IMR-90 (cell line): ENCODE measurements at regions not wholly inside any gene's neighbourhood (a gene's known extent, or its start where the extent isn't known, plus 50 kb on each side); places are given as distances from the start of the nearest gene placed in this dataset.

Experiments used
- ATAC-seq: fragments of 200-7000 bp; cut with Tn5 transposase; 2 replicates; pipeline ENCODE4 v1.9.1; 2020; ENCODE audit warnings: low read depth, mild to moderate bottlenecking, moderate library complexity
- BruUV-seq: library from RNA; stranded (reverse); fragments of 400-500 nt; replicated peaks from 2 replicates; lab custom pipeline; 2021; lab: Mats Ljungman, UMichigan
- CTCF ChIA-PET: fragments of 300-600 bp; formaldehyde crosslinking; extraction: SDS; loops from one replicate; lab custom pipeline; 2021; ENCODE audit warnings: antibody characterized with exemption; lab: Yijun Ruan, JAX
- POLR2A ChIA-PET: fragments of 300-600 bp; sonication (Branson Sonifier 250); formaldehyde crosslinking; loops from one replicate; lab custom pipeline; 2022; ENCODE audit warnings: antibody characterized with exemption; ENCODE audit not compliant: unreplicated experiment; lab: Charles Lee
- DNase-seq: peaks from one replicate; pipeline ENCODE4 v3.0.0; 2013
- H2AFZ ChIP-seq: replicated peaks from 2 replicates; pipeline ENCODE3; 2013; ENCODE audit warnings: low read length, mild to moderate bottlenecking; ENCODE audit not compliant: poor library complexity
- H2AK5ac ChIP-seq: 2 replicates; pipeline ENCODE4 v1.6.1; 2013; ENCODE audit warnings: low read depth, low read length, inconsistent platforms
- H2AK9ac ChIP-seq: replicated peaks from 2 replicates; pipeline ENCODE3; 2013; ENCODE audit warnings: mild to moderate bottlenecking, low read depth, low read length, moderate library complexity; ENCODE audit not compliant: poor library complexity
- H2BK120ac ChIP-seq: 2 replicates; pipeline ENCODE4 v1.6.1; 2013; ENCODE audit warnings: low read depth, low read length, inconsistent platforms
- H2BK15ac ChIP-seq: 3 replicates; pipeline ENCODE4 v1.6.1; 2013; ENCODE audit warnings: low read depth, low read length, inconsistent platforms
- H2BK20ac ChIP-seq: 2 replicates; pipeline ENCODE4 v1.6.1; 2013; ENCODE audit warnings: low read depth, mild to moderate bottlenecking, inconsistent platforms, low read length, moderate library complexity
- H2BK5ac ChIP-seq: 2 replicates; pipeline ENCODE4 v1.6.1; 2013; ENCODE audit warnings: mild to moderate bottlenecking, low read depth, low read length, inconsistent platforms; ENCODE audit not compliant: poor library complexity, severe bottlenecking
- H3K14ac ChIP-seq: replicated peaks from 2 replicates; pipeline ENCODE4 v1.6.1; 2013; ENCODE audit warnings: low read depth, low read length, inconsistent platforms
- H3K18ac ChIP-seq: 2 replicates; pipeline ENCODE4 v1.6.1; 2013; ENCODE audit warnings: low read depth, low read length, control low read depth
- H3K23ac ChIP-seq: 2 replicates; pipeline ENCODE4 v1.6.1; 2013; ENCODE audit warnings: low read depth, low read length, inconsistent platforms
- H3K27ac ChIP-seq: 2 replicates; pipeline ENCODE4 v1.5.1; 2013; ENCODE audit warnings: mild to moderate bottlenecking, control low read depth, low read length; ENCODE audit not compliant: insufficient read depth
- H3K27me3 ChIP-seq: 2 replicates; pipeline ENCODE4 v1.6.1; 2013; ENCODE audit warnings: low read length; ENCODE audit not compliant: control insufficient read depth, insufficient read depth
- H3K36me3 ChIP-seq: 2 replicates; pipeline ENCODE4 v1.6.1; 2013; ENCODE audit warnings: low read length, mixed read lengths; ENCODE audit not compliant: control insufficient read depth, insufficient read depth
- H3K4ac ChIP-seq: 2 replicates; pipeline ENCODE4 v1.6.1; 2013; ENCODE audit warnings: low read depth, low read length, inconsistent platforms
- H3K4me1 ChIP-seq: 2 replicates; pipeline ENCODE4 v1.6.1; 2013; ENCODE audit warnings: low read length, mixed read lengths; ENCODE audit not compliant: control insufficient read depth, insufficient read depth
- H3K4me2 ChIP-seq: 2 replicates; pipeline ENCODE4 v1.6.1; 2013; ENCODE audit warnings: low read depth, mild to moderate bottlenecking, control low read depth, low read length, moderate library complexity
- H3K4me3 ChIP-seq: 2 replicates; pipeline ENCODE4 v1.5.1; 2013; ENCODE audit warnings: low read depth, mild to moderate bottlenecking, control low read depth, low read length, moderate library complexity; ENCODE audit not compliant: insufficient read depth
- H3K56ac ChIP-seq: 2 replicates; pipeline ENCODE4 v1.6.1; 2013; ENCODE audit warnings: low read length, inconsistent platforms; ENCODE audit not compliant: insufficient read depth; ENCODE audit errors: extremely low read depth
- H3K79me1 ChIP-seq, 2 experiments: 2 replicates each; pipeline ENCODE4 v1.6.1; 2013; ENCODE audit warnings: low read length in 2 of 2, inconsistent platforms in 1 of 2, low read depth in 1 of 2
- H3K9ac ChIP-seq: 2 replicates; pipeline ENCODE4 v1.6.1; 2013; ENCODE audit warnings: low read depth, low read length, control low read depth
- H3K9me1 ChIP-seq: 2 replicates; pipeline ENCODE4 v1.6.1; 2013; ENCODE audit warnings: low read length, inconsistent platforms; ENCODE audit not compliant: insufficient read depth
- H3K9me3 ChIP-seq: 2 replicates; pipeline ENCODE4 v1.6.1; 2013; ENCODE audit warnings: low read length; ENCODE audit not compliant: control insufficient read depth, insufficient read depth
- H4K20me1 ChIP-seq: 2 replicates; pipeline ENCODE4 v1.6.1; 2013; ENCODE audit warnings: low read length, inconsistent platforms; ENCODE audit not compliant: insufficient read depth
- H4K5ac ChIP-seq: 2 replicates; pipeline ENCODE4 v1.6.1; 2013; ENCODE audit warnings: mild to moderate bottlenecking, low read depth, low read length, control low read depth
- H4K8ac ChIP-seq, 2 experiments: 2 replicates each; pipeline ENCODE4 v1.6.1; 2013; ENCODE audit warnings: low read depth in 2 of 2, low read length in 2 of 2, control low read depth in 1 of 2, inconsistent platforms in 1 of 2
- H4K91ac ChIP-seq: 2 replicates; pipeline ENCODE4 v1.6.1; 2013; ENCODE audit warnings: low read depth, low read length, inconsistent platforms; ENCODE audit not compliant: insufficient read depth
- CEBPB ChIP-seq: IDR thresholded peaks from 2 replicates; pipeline ENCODE4 v1.6.1; 2012; ENCODE audit warnings: low read depth, low read length, improper control_type of control experiment
- POLR2A ChIP-seq: IDR thresholded peaks from 2 replicates; pipeline ENCODE4 v1.6.1; 2012; ENCODE audit warnings: mild to moderate bottlenecking, low read depth, low read length
- WGBS, 2 experiments: methylation state at CpG; one replicate each; pipeline versions ENCODE4 v1.1.5 to v1.1.7; 2013; ENCODE audit warnings: missing lambda C conversion rate in 2 of 2; ENCODE audit not compliant: insufficient read length in 1 of 2; ENCODE audit errors: extremely low coverage in 2 of 2; 5-methylcytosine and 5-hydroxymethylcytosine counted together
- dilution Hi-C: fragments of 300-500 bp; cut with HindIII; formaldehyde crosslinking; loops from one replicate; pipeline ENCODE4 v1.14.3; 2018; ENCODE audit warnings: low sequenced_read_pairs; ENCODE audit not compliant: unreplicated experiment
- in situ Hi-C: fragments of 300-500 bp; cut with MboI; formaldehyde crosslinking; loops from 3 replicates; pipeline ENCODE4 v1.14.3; 2019; ENCODE audit warnings: low sequenced_read_pairs, inconsistent platforms, mixed read lengths
- intact Hi-C: fragments of 100-400 bp; cut with micrococcal nuclease; formaldehyde crosslinking; loops from 2 replicates; pipeline ENCODE4 v1.10.0; 2022

- CTCF ChIA-PET, result no interaction called here
- Histone ChIP-seq H4K91ac (no peak overlapping the region), H4K20me1 (no peaks in the 10 kb centered on the region), H3K9me3 (peaks cover 3% of the 10 kb centered on the region; the same call in 1 of the 2 replicates), H2AK5ac (no peak overlapping the region), H4K5ac (no peak overlapping the region), H3K14ac (no peak overlapping the region), H2BK20ac (no peak overlapping the region), H3K27me3 (no peaks in the 10 kb centered on the region), H4K8ac (no peak overlapping the region), H3K9ac (no peak overlapping the region), H3K4ac (no peak overlapping the region), H3K18ac (no peak overlapping the region), H3K9me1 (no peaks in the 10 kb centered on the region), H3K27ac (no peak overlapping the region), H2BK120ac (no peak overlapping the region), H2AFZ (no peak overlapping the region), H3K4me2 (no peak overlapping the region), H3K56ac (no peak overlapping the region), H2BK5ac (no peak overlapping the region), H3K23ac (no peak overlapping the region), H2AK9ac (no peak overlapping the region), H3K4me3 (no peak overlapping the region), H3K79me1 (no peaks in the 10 kb centered on the region), H2BK15ac (no peak overlapping the region), H3K36me3 (no peaks in the 10 kb centered on the region), H3K4me1 (no peaks in the 10 kb centered on the region)
- POLR2A ChIA-PET, result no interaction called here
- ATAC-seq, result no peak
- TF ChIP-seq CEBPB, result peak; percentile 77
- TF ChIP-seq POLR2A, result no peak
- no TSS peak for BruUV-seq
- intact Hi-C loops (no loop called here), dilution Hi-C loops (no loop called here), in situ Hi-C loops (no loop called here)
- no peak for DNase-seq
- 31% methylated on average over 5 of the region's 14 CpGs; no CpG with 5 or more reads in 1 of the 2 experiments for whole genome bisulfite sequencing, 2 experiments
Observed at GRCh38 chr10:120077707-120078492, 185.4 kb downstream of the SEC23IP start.
